ENCODE measurements at regions not wholly inside any gene's neighbourhood (a gene's known extent, or its start where the extent isn't known, plus 50 kb on each side); places are given as distances from the start of the nearest gene placed in this dataset.

DNA sequence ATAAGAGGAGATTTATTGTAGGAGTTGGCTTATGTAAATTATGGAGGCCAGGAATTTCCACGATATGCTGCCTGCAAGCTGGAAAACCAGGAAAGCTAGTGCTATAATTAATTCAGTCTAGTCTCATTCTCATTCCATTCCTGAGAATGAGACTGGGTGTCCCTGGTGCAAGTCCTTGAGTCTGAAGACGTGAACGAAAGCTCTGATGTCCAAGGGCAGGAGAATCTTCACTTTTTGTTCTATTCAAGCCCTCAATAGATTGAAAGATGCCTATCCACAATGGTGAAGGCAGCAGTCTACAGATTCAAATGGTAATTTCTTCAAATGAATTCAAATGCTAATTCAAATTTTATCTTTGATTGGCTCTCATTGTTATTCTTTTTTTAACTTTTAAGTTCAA is 851.1 kb upstream of the MGAT4C start:
- no peak overlapping the region for H3K27ac ChIP-seq
- DNase-seq (ENCODE audit: low spot score), result no peak
- TF ChIP-seq, protein P1, sequence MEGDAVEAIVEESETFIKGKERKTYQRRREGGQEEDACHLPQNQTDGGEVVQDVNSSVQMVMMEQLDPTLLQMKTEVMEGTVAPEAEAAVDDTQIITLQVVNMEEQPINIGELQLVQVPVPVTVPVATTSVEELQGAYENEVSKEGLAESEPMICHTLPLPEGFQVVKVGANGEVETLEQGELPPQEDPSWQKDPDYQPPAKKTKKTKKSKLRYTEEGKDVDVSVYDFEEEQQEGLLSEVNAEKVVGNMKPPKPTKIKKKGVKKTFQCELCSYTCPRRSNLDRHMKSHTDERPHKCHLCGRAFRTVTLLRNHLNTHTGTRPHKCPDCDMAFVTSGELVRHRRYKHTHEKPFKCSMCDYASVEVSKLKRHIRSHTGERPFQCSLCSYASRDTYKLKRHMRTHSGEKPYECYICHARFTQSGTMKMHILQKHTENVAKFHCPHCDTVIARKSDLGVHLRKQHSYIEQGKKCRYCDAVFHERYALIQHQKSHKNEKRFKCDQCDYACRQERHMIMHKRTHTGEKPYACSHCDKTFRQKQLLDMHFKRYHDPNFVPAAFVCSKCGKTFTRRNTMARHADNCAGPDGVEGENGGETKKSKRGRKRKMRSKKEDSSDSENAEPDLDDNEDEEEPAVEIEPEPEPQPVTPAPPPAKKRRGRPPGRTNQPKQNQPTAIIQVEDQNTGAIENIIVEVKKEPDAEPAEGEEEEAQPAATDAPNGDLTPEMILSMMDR (IDR thresholded peaks at IDR 0.05), result no peak

DNA sequence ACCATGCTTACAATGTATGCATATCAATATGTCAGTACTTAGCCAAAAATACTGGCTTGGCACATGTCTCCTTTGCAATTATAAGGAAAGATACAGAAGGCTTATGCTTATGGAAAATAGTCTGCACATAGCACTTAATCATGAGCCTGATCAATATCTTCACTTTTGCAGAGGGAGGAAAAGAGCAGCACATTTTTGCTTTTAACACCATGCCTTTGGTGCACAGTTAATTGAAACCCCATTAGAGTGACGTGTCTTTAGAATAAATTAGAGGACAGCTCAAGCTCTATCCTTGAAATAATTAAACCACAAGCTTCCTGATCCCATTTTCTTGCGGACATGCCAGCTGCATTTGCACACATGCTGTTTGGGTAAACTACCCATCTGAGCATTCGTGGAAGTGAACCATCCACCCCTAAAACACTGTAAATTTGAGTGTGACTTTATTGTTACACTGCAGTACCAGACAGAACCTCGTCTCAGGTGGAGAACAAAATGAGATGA is 839.9 kb upstream of the MGAT4C start:
- H3K4me3 ChIP-seq, result no peak overlapping the region
- no peak for DNase-seq (ENCODE audit: low spot score)
- TF ChIP-seq, protein P1 (IDR thresholded peaks at IDR 0.05), result no peak

More for the DNA sequence above, 851.1 kb upstream of the MGAT4C start:
- no peak overlapping the region for H3K4me3 ChIP-seq

DNA sequence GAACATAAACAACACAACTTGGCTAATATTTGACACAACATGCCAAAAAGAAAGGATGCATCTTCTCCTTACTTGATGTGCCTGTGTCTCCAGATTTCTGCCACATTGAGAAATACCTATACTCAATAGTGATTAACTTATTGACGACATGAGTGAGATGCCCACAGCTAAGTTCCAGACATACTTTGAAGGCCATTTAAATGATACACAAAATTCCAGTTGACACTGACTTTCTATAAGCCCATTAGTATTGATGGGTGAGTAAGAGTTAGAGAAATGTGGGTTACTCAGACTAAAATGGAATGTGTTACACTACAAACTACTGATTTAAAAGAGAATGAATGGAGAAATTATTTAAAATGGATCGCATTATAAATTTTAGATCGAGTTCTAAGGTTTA is 838.2 kb upstream of the MGAT4C start:
- no peak for DNase-seq (ENCODE audit: low spot score)
- Histone ChIP-seq H3K27ac (no peak overlapping the region), H3K4me3 (no peak overlapping the region)
- TF ChIP-seq, protein P1 (IDR thresholded peaks at IDR 0.05), result no peak

More for the DNA sequence above, 839.9 kb upstream of the MGAT4C start:
- H3K27ac ChIP-seq, result no peak overlapping the region

DNA sequence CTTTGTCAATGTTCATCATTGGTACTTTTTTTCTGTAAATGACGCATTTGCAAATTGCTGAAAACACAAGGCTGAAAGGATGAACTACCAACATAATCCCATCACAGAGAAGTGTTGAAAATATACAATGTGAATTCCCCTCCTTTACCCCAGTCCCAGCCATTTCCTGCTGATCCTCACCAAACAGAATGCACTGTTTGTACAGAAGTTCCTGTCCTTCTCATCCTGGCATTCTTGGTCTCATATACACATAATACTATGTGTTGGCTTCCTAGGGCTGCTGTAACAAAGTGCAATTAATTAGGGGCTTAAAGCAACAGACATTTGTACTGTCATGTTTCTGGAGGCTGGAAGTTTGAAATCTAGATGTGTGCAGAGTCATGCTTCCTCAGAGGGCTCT is 836.2 kb upstream of the MGAT4C start:
- Histone ChIP-seq H3K27ac (no peak overlapping the region), H3K4me3 (no peak overlapping the region)
- TF ChIP-seq, protein P1 (IDR thresholded peaks at IDR 0.05), result no peak
- DNase-seq (ENCODE audit: low spot score), result no peak

DNA sequence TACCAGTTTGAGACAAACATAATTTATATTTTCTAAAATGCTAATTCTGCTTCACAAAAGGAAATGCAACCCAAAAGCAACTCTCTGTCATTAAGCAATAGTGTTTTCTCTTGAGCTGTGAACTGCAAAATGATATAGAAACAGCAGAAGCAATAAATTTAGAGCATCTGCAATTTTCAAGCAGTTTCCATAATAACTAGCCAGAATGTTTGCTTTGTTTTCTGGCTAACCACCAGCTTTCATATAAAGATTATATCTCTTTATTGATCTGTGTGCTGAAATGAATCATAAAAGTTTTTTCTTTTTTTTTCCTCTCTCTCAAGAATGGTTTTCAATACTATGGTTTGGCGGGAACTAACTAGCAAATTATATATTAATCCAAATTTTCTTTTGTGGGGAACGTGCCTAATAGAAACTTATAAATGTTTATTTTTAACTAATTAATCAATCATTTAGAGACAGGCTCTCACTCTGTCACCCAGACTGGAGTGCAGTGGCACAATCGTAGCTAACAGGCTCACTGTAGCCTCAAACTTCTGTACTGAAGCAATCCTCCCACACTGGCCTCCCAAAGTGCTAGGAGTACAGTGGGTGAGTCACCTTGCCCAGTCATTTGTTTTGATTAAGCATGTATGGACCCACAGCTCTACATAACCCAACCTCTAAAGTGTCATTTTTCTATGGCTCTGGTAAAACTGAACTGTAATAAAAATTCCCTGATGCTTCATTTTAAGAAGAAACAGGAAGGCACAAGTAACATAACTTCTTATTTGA is 830.1 kb upstream of the MGAT4C start:
- H3K27ac ChIP-seq, result no peak overlapping the region
- no peak overlapping the region for H3K4me3 ChIP-seq
- TF ChIP-seq, protein P1 (IDR thresholded peaks at IDR 0.05), result no peak
- DNase-seq (ENCODE audit: low spot score), result no peak

DNA sequence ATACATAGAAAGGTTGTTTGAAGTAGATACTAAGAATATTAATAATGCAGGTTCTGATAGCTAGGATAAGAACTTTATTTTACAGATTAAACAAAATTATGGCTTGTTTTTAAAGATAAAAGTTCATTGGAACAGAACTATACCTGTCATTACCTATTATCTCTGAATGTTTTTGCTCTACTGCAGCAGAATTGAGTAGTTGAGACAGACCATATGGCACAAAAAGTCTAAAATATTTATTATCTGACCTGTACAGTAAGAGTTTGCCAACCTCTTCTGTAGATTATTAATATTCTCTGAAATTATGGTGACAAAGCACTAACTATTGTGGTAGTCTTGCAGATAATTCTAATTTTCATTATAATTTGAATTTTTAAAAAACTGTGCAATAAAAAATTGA is 829.1 kb upstream of the MGAT4C start:
- Histone ChIP-seq H3K27ac (no peak overlapping the region), H3K4me3 (no peak overlapping the region)
- no peak for DNase-seq (ENCODE audit: low spot score)
- TF ChIP-seq, protein P1 (IDR thresholded peaks at IDR 0.05), result no peak

DNA sequence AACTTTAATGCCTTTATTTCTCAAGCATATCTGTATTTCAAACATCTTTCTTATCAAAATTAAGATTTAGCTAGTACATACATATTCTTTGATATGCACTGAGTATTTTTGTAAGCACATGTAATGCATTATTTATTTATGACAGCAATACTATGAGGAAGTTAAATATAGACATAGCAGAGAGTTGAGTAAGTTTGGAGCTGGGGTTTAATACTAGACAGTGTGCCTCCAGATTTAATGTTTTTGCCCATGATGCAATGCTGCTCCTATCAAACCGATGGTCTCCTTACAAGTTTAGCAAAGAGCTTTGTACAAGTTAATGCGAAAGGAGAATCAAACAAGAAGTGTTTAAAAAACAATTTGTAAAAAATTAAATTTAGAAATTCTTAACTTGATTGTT is 826.6 kb upstream of the MGAT4C start:
- no peak overlapping the region for H3K27ac ChIP-seq
- DNase-seq (ENCODE audit: low spot score), result no peak
- TF ChIP-seq, protein P1 (IDR thresholded peaks at IDR 0.05), result no peak
- H3K4me3 ChIP-seq, result no peak overlapping the region

Measured in coronary artery (tissue), 2 donors.